ENCODE measurements at regions not wholly inside any gene's neighbourhood (a gene's known extent, or its start where the extent isn't known, plus 50 kb on each side); places are given as distances from the start of the nearest gene placed in this dataset.
A peak's percentile ranks its signal among the peaks of the same experiment; 100 is the strongest.
"Not testable (repeated sequence)": the region's sequence is repeated elsewhere in the genome, so short reads cannot be mapped to it uniquely, and the experiment has no call there.

GRCh38 chr4:164207460-164207859 is 546.5 kb upstream of the SMIM31 start:
- DNase-seq, result no peak

GRCh38 chr4:164210377-164210776 is 543.6 kb upstream of the SMIM31 start:
- no peak for DNase-seq

- DNase-seq, result no peak
These were observed 541.8 kb upstream of the SMIM31 start for GRCh38 chr4:164212134-164212533.

GRCh38 chr4:164212714-164213113 is 541.2 kb upstream of the SMIM31 start:
- DNase-seq, result no peak

GRCh38 chr4:164215113-164215741 is 538.7 kb upstream of the SMIM31 start:
- no peak for DNase-seq

- DNase-seq, result no peak
These were observed 532.3 kb upstream of the SMIM31 start for GRCh38 chr4:164221631-164222030.

- no peak for DNase-seq
These were observed 529.1 kb upstream of the SMIM31 start for GRCh38 chr4:164224871-164225270.

- no peak for DNase-seq
These were observed 524.7 kb upstream of the SMIM31 start for GRCh38 chr4:164229255-164229654.

- DNase-seq, result no peak
These were observed 514.5 kb upstream of the SMIM31 start for GRCh38 chr4:164239433-164239832.

GRCh38 chr4:164239976-164240375 is 514.0 kb upstream of the SMIM31 start:
- DNase-seq, result no peak

GRCh38 chr4:164251257-164251656 is 502.7 kb upstream of the SMIM31 start:
- DNase-seq, result no peak

GRCh38 chr4:164252286-164252685 is 501.6 kb upstream of the SMIM31 start:
- DNase-seq, result no peak

- DNase-seq, result no peak
These were observed 492.1 kb upstream of the SMIM31 start for GRCh38 chr4:164261831-164262230.

- not testable (repeated sequence) for DNase-seq
These were observed 491.4 kb upstream of the SMIM31 start for GRCh38 chr4:164262508-164262907.

GRCh38 chr4:164277414-164277813 is 476.5 kb upstream of the SMIM31 start:
- peak; percentile 2 for DNase-seq

GRCh38 chr4:164287173-164287572 is 466.8 kb upstream of the SMIM31 start:
- DNase-seq, result no peak

- no peak for DNase-seq
These were observed 465.4 kb upstream of the SMIM31 start for GRCh38 chr4:164288578-164288977.

GRCh38 chr4:164293203-164293602 is 460.7 kb upstream of the SMIM31 start:
- no peak for DNase-seq

- DNase-seq, result no peak
These were observed 460.2 kb upstream of the SMIM31 start for GRCh38 chr4:164293743-164294142.

GRCh38 chr4:164301430-164301829 is 452.5 kb upstream of the SMIM31 start:
- no peak for DNase-seq

GRCh38 chr4:164304101-164304639 is 449.8 kb upstream of the SMIM31 start:
- peak; percentile 11 to 29 for DNase-seq

- no peak for DNase-seq
These were observed 449.1 kb upstream of the SMIM31 start for GRCh38 chr4:164304861-164305260.

GRCh38 chr4:164307262-164307661 is 446.7 kb upstream of the SMIM31 start:
- no peak for DNase-seq

GRCh38 chr4:164312671-164313070 is 441.3 kb upstream of the SMIM31 start:
- DNase-seq, result no peak
